Esophagus muscularis mucosa (tissue), 4 donors: ENCODE measurements at regions not wholly inside any gene's neighbourhood (a gene's known extent, or its start where the extent isn't known, plus 50 kb on each side); places are given as distances from the start of the nearest gene placed in this dataset.

Source experiments
- DNase-seq: peaks from one replicate; pipeline ENCODE4 v3.0.0-alpha.2; 2017; ENCODE audit errors: extremely low spot score
- H3K27ac ChIP-seq, 4 donors: fragments of 200-600 bp; sonication (generic); replicated peaks in 1 of 4; 1 replicate in 3 of 4; 2 replicates in 1 of 4; pipeline ENCODE4 v1.5.1; 2016 to 2019; ENCODE audit warnings: mild to moderate bottlenecking in 1 of 4
- H3K27me3 ChIP-seq, 4 donors: fragments of 200-600 bp; sonication (generic); one replicate each; pipeline versions ENCODE4 v1.5.1 to v1.6.0; 2016 to 2019
- H3K36me3 ChIP-seq, 4 donors: fragments of 200-600 bp; sonication (generic); one replicate each; pipeline ENCODE4 v1.5.1; 2016 to 2019
- H3K4me1 ChIP-seq, 4 donors: fragments of 200-600 bp; sonication (generic); one replicate each; pipeline ENCODE4 v1.5.1; 2016 to 2019
- H3K4me3 ChIP-seq, 4 donors: fragments of 200-600 bp; sonication (generic); 1 replicate in 2 of 4; 2 replicates in 2 of 4; pipeline ENCODE4 v1.5.1; 2016 to 2019; ENCODE audit warnings: mild to moderate bottlenecking in 4 of 4, moderate library complexity in 1 of 4
- H3K9me3 ChIP-seq, 4 donors: fragments of 200-600 bp; sonication (generic); 1 replicate in 3 of 4; 2 replicates in 1 of 4; pipeline ENCODE4 v1.5.1; 2016 to 2019
- EP300 ChIP-seq: sonication (generic); formaldehyde crosslinking; IDR thresholded peaks from one replicate; pipeline ENCODE4 v1.6.1; 2017; ENCODE audit warnings: antibody characterized with exemption
- POLR2A ChIP-seq: fragments of 450-650 bp; IDR thresholded peaks from one replicate; pipeline ENCODE4 v1.6.1; 2017; ENCODE audit warnings: antibody characterized with exemption, moderate library complexity, mild to moderate bottlenecking, low read depth
- POLR2AphosphoS5 ChIP-seq, 2 donors: sonication (generic); formaldehyde crosslinking; IDR thresholded peaks; one replicate each; pipeline ENCODE4 v1.6.1; 2017; ENCODE audit warnings: antibody characterized with exemption in 2 of 2
- WGBS: methylation state at CpG from one replicate; pipeline ENCODE4 v1.1.5; 2018; 5-methylcytosine and 5-hydroxymethylcytosine counted together
- intact Hi-C: fragments of 100-400 bp; cut with DNase I; formaldehyde crosslinking; loops from one replicate; pipeline ENCODE4 v1.15.1; 2023
- TF ChIP-seq, protein P1 (sequence below), 3 experiments: fragments of 200-600 bp in 2 of 3; fragments of 450-650 bp in 1 of 3; sonication (generic) in 2 of 3; IDR thresholded peaks; one replicate each; pipeline ENCODE4 v1.5.1; 2017 to 2019; ENCODE audit warnings: antibody characterized with exemption in 3 of 3, mild to moderate bottlenecking in 2 of 3, moderate library complexity in 1 of 3

- TF ChIP-seq, protein P1, sequence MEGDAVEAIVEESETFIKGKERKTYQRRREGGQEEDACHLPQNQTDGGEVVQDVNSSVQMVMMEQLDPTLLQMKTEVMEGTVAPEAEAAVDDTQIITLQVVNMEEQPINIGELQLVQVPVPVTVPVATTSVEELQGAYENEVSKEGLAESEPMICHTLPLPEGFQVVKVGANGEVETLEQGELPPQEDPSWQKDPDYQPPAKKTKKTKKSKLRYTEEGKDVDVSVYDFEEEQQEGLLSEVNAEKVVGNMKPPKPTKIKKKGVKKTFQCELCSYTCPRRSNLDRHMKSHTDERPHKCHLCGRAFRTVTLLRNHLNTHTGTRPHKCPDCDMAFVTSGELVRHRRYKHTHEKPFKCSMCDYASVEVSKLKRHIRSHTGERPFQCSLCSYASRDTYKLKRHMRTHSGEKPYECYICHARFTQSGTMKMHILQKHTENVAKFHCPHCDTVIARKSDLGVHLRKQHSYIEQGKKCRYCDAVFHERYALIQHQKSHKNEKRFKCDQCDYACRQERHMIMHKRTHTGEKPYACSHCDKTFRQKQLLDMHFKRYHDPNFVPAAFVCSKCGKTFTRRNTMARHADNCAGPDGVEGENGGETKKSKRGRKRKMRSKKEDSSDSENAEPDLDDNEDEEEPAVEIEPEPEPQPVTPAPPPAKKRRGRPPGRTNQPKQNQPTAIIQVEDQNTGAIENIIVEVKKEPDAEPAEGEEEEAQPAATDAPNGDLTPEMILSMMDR (IDR thresholded peaks at IDR 0.05) = no peak
- TF ChIP-seq EP300 (no peak), POLR2A (no peak), POLR2AphosphoS5 (IDR thresholded peaks at IDR 0.05) (no peak)
- H3K36me3 ChIP-seq = no peaks in the 10 kb centered on the region
- no peaks in the 10 kb centered on the region for H3K9me3 ChIP-seq
- H3K27ac ChIP-seq = no peak overlapping the region
- WGBS = 83% methylated on average over 11 of the region's 11 CpGs
- no peaks in the 10 kb centered on the region for H3K4me1 ChIP-seq
- intact Hi-C loops = no loop called here
- no peak for DNase-seq
- no peaks in the 10 kb centered on the region for H3K27me3 ChIP-seq
- H3K4me3 ChIP-seq = no peak overlapping the region
Measured at GRCh38 chr15:81930582-81931369, 115.0 kb downstream of the MEX3B start.

DNA sequence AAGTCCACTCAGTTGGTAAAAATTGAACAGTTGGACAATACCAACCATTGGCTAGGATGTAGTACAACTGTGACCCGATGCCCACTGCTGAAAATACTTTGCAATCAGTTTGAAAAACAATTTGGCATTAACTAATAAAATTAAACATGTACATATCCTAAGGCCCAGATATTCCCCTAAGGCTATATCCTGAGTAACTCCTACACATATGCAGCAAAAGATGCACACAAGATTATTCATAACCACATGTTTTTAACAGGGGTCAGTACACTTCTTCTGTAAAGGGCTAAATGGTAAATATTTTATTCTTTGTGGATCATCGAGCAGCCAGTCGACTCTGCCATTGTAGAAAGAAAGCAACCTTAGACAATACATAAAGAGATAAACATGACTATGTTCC is 116.3 kb downstream of the MEX3B start:
- H3K27ac ChIP-seq = no peak overlapping the region
- TF ChIP-seq, protein P1 (IDR thresholded peaks at IDR 0.05) = no peak
- TF ChIP-seq POLR2A = no peak
- TF ChIP-seq POLR2AphosphoS5 (IDR thresholded peaks at IDR 0.05) = no peak
- TF ChIP-seq EP300 = no peak
- no peaks in the 10 kb centered on the region for H3K9me3 ChIP-seq
- intact Hi-C loops = no loop called here
- WGBS = 88% methylated on average over 3 of the region's 3 CpGs
- no peaks in the 10 kb centered on the region for H3K27me3 ChIP-seq
- H3K36me3 ChIP-seq = no peaks in the 10 kb centered on the region
- peak; percentile 17 for DNase-seq
- H3K4me3 ChIP-seq = no peak overlapping the region
- H3K4me1 ChIP-seq = peaks cover 0 to 2% (median 0%) of the 10 kb centered on the region in 4 donors

DNA sequence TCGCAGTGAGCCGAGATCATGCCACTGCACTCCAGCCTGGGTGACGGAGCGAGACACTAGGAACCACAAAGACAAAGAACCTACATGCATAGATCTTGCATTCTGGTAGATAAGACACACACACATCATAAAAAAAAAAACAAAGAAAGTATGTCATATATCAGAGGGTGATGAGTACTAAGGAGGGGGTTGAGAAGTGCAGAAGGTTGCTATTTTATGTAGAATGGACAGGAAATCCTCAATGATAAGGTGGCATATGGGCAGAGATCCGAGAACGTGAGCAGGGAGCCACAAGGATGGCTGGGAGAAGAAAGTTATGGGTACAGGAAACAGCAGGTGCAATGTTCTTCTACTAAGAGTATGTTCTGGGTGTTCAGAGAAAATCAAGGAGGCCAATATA is 118.8 kb downstream of the MEX3B start:
- Histone ChIP-seq H3K36me3 (no peaks in the 10 kb centered on the region), H3K9me3 (peaks cover 0 to under 1% (median 0%) of the 10 kb centered on the region in 4 donors), H3K4me3 (no peak overlapping the region), H3K4me1 (peaks cover 0 to 8% (median 0%) of the 10 kb centered on the region in 4 donors), H3K27ac (no peak overlapping the region), H3K27me3 (no peaks in the 10 kb centered on the region)
- 92% methylated on average over 6 of the region's 6 CpGs for WGBS
- intact Hi-C loops = no loop called here
- no peak for DNase-seq
- TF ChIP-seq EP300 (no peak), POLR2A (no peak)
- TF ChIP-seq, protein P1 (IDR thresholded peaks at IDR 0.05) = no peak

- Histone ChIP-seq H3K36me3 (no peaks in the 10 kb centered on the region), H3K4me3 (no peak overlapping the region), H3K27me3 (no peaks in the 10 kb centered on the region), H3K9me3 (peaks cover 0 to 17% (median 5%) of the 10 kb centered on the region in 4 donors), H3K27ac (no peak overlapping the region), H3K4me1 (peaks cover 0 to 8% (median 0%) of the 10 kb centered on the region in 4 donors)
- no peak for DNase-seq
- no peak for TF ChIP-seq EP300
- TF ChIP-seq POLR2A = no peak
- TF ChIP-seq, protein P1 (IDR thresholded peaks at IDR 0.05) = no peak
- TF ChIP-seq POLR2AphosphoS5 (IDR thresholded peaks at IDR 0.05) = no peak
- WGBS = 65% methylated on average over 4 of the region's 4 CpGs
- intact Hi-C loops = no loop called here
Measured at GRCh38 chr15:81924729-81925128, 121.1 kb downstream of the MEX3B start.
